Tibial nerve (tissue), 4 donors: ENCODE measurements at regions not wholly inside any gene's neighbourhood (a gene's known extent, or its start where the extent isn't known, plus 50 kb on each side); places are given as distances from the start of the nearest gene placed in this dataset.

ENCODE experiments used
- CTCF ChIP-seq, 5 experiments: fragments of 200-600 bp in 3 of 5; fragments of 450-650 bp in 2 of 5; sonication (generic) in 3 of 5; IDR thresholded peaks; one replicate each; pipeline ENCODE4 v1.5.1; 2016 to 2019; ENCODE audit warnings: antibody characterized with exemption in 5 of 5, mild to moderate bottlenecking in 3 of 5, moderate library complexity in 2 of 5
- EP300 ChIP-seq, 2 donors: sonication (generic); formaldehyde crosslinking; IDR thresholded peaks; one replicate each; pipeline ENCODE4 v1.6.1; 2017; ENCODE audit warnings: antibody characterized with exemption in 2 of 2, mild to moderate bottlenecking in 1 of 2
- POLR2A ChIP-seq, 2 donors: fragments of 450-650 bp; IDR thresholded peaks; one replicate each; pipeline ENCODE4 v1.6.1; 2017; ENCODE audit warnings: antibody characterized with exemption in 2 of 2, mild to moderate bottlenecking in 2 of 2, moderate library complexity in 2 of 2

GRCh38 chr18:29430416-29430815, 1253.5 kb upstream of the CDH2 start:
- TF ChIP-seq CTCF (IDR thresholded peaks at IDR 0.05) (no peak), POLR2A (IDR thresholded peaks at IDR 0.05) (no peak), EP300 (IDR thresholded peaks at IDR 0.05) (no peak)
